Bronchial epithelial cell (primary cell): ENCODE measurements at regions not wholly inside any gene's neighbourhood (a gene's known extent, or its start where the extent isn't known, plus 50 kb on each side); places are given as distances from the start of the nearest gene placed in this dataset.

Experiments used
- DNase-seq: peaks from one replicate; pipeline ENCODE4 v3.0.0-alpha.2; 2010; ENCODE audit warnings: low read depth
- FAIRE-seq: peaks from 2 replicates; lab custom pipeline; 2011; peaks lifted over from hg19 to GRCh38; lab: Jason Lieb, UNC
- H3K27me3 ChIP-seq: 2 replicates; pipeline ENCODE4 v1.5.1; 2011; ENCODE audit warnings: low read length; ENCODE audit not compliant: control insufficient read depth, insufficient read depth
- H3K36me3 ChIP-seq: 2 replicates; pipeline ENCODE4 v1.5.1; 2011; ENCODE audit warnings: low read length; ENCODE audit not compliant: control insufficient read depth, insufficient read depth
- H3K4me3 ChIP-seq: 2 replicates; pipeline ENCODE4 v1.5.1; 2011; ENCODE audit warnings: mild to moderate bottlenecking, low read depth, low read length, control low read depth
- TF ChIP-seq, protein P1 (sequence below): IDR thresholded peaks from 2 replicates; pipeline ENCODE4 v1.5.1; 2011; ENCODE audit warnings: mild to moderate bottlenecking, moderate library complexity, low read length, control low read depth, inconsistent platforms; ENCODE audit not compliant: insufficient read depth, severe bottlenecking

DNA sequence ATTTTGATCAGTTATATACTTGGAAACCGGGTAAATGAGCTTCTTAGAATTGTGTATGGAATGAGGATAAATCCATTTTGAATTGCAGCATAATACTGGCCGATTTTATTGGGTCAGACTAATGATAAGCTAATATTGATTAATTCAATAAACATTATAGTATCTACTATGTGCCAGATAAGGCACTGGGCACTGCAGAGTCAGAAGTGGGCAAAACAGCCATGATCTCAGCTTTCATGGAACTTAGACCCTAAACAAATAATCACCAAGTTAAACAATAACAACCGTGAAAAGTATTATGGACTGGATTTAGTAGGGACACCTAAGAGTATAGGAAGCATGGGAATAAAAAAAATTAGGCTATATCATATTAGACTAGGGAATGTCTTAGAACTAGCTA lies 297.0 kb upstream of the PKDCC start:
- DNase-seq = no peak
- H3K36me3 ChIP-seq = no peaks in the 10 kb centered on the region
- TF ChIP-seq, protein P1, sequence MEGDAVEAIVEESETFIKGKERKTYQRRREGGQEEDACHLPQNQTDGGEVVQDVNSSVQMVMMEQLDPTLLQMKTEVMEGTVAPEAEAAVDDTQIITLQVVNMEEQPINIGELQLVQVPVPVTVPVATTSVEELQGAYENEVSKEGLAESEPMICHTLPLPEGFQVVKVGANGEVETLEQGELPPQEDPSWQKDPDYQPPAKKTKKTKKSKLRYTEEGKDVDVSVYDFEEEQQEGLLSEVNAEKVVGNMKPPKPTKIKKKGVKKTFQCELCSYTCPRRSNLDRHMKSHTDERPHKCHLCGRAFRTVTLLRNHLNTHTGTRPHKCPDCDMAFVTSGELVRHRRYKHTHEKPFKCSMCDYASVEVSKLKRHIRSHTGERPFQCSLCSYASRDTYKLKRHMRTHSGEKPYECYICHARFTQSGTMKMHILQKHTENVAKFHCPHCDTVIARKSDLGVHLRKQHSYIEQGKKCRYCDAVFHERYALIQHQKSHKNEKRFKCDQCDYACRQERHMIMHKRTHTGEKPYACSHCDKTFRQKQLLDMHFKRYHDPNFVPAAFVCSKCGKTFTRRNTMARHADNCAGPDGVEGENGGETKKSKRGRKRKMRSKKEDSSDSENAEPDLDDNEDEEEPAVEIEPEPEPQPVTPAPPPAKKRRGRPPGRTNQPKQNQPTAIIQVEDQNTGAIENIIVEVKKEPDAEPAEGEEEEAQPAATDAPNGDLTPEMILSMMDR = no peak
- no peaks in the 10 kb centered on the region for H3K27me3 ChIP-seq
- no peak for FAIRE-seq
- no peak overlapping the region for H3K4me3 ChIP-seq

DNA sequence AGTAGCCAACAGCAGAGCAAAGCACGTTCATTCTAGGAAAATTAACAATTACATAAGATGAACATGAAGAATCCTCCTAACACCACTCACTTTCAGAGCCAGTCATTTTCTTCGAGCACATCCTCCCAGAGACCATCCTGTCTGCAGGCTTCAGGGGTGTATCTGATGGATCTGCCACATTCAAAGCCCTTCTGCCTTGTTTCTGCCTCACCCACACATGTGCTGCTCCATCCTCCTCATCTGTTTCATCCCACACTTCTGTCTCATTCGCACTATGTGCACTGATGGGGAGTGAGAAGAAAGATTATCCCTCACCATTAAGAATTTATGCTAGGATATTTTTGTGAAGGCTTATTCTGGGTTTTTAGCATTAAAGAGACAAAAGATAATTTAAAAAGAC lies 287.9 kb upstream of the PKDCC start:
- H3K36me3 ChIP-seq = no peaks in the 10 kb centered on the region
- TF ChIP-seq, protein P1 = no peak

DNA sequence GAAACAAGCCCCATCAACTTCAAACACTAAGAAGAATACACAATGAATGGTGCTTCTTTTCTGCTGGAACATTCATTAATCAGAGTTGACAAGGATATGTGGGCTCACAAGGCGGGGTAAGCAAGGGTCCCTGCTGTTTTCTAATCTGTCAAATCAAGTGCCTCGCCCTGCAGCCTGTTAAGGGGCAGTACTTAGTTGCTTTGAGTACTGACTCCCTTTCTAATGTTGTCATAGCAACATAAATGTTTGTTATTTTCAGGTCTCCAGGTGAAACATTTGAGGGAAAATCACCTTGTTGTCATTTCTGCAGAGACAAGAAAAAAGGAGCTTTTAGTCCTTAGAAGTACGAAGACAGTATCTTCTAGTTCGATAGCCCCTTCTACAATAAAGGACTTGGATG lies 284.7 kb upstream of the PKDCC start:
- Histone ChIP-seq H3K36me3 (no peaks in the 10 kb centered on the region), H3K27me3 (peaks cover 1% of the 10 kb centered on the region), H3K4me3 (no peak overlapping the region)
- FAIRE-seq (no peak), DNase-seq (no peak)
- TF ChIP-seq, protein P1 = no peak

More for the DNA sequence above, 287.9 kb upstream of the PKDCC start:
- DNase-seq (no peak), FAIRE-seq (no peak)
- Histone ChIP-seq H3K4me3 (no peak overlapping the region), H3K27me3 (peaks cover 1% of the 10 kb centered on the region)

DNA sequence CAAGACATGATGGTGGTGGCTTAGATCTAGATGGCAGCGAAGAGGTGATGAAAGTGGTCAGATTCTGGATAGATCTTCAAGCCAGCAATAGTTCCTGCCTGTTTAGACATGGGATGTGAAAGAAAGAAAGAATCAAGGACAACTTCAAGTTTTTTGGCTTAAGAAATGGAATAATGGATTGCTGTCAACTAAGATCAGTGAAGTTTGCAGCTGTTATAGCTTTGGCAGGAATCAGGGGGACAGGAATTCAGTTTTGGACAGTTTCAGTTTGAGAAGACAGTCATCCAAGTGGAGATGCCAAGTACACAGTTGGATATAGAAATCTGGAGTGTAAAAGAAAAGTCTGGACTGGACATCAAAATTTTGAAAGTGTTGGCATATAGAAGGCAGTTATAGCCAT lies 283.7 kb upstream of the PKDCC start:
- Histone ChIP-seq H3K36me3 (no peaks in the 10 kb centered on the region), H3K4me3 (no peak overlapping the region), H3K27me3 (peaks cover 1% of the 10 kb centered on the region)
- TF ChIP-seq, protein P1 = no peak
- FAIRE-seq (no peak), DNase-seq (no peak)

DNA sequence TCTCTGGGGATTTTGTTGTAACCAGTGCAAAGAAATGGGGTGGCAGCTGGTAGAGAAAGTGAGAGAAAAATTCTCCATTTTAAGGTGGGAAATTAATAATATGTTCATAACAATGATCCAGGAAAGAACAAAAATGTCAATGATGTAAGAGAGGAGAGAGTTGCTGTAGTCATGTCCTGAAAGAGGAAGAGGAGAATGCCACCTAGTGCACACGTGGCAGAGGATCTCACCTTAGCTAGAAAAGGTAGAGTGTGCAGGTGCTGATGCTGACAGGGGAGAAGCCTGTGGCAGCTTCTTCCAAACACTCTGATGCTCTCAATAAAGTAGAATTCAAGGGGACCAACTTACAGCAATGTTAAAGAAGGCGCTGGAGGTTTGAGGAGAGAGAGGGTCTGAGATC lies 282.9 kb upstream of the PKDCC start:
- H3K36me3 ChIP-seq = no peaks in the 10 kb centered on the region
- TF ChIP-seq, protein P1 = peak; percentile 49
- no peak overlapping the region for H3K4me3 ChIP-seq
- H3K27me3 ChIP-seq = peaks cover under 1% of the 10 kb centered on the region
- no peak for FAIRE-seq
- peak; percentile 29 for DNase-seq

DNA sequence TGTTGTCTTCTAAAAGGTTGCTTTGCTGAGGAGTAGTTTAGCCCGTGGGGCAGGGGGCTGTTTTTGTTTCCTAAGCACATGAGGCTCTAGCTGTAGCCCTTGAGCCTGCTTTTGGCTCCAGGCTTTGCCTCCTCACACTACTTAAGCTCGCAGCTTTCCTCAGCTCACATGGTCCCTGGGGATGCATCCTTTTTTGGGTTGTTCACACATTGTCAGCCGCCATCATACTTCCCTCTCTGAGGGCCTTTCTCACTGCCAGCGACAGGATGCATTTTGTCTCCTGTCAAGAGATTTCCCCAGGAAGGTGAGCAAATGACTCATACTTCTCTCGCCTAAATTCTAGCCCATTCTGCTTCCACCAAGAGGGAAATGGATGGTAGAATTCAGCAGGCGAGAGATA lies 279.5 kb upstream of the PKDCC start:
- DNase-seq (no peak), FAIRE-seq (no peak)
- H3K4me3 ChIP-seq = no peak overlapping the region
- TF ChIP-seq, protein P1 = no peak
- no peaks in the 10 kb centered on the region for H3K36me3 ChIP-seq
- no peaks in the 10 kb centered on the region for H3K27me3 ChIP-seq
